SK-N-SH (cell line): ENCODE measurements at regions not wholly inside any gene's neighbourhood (a gene's known extent, or its start where the extent isn't known, plus 50 kb on each side); places are given as distances from the start of the nearest gene placed in this dataset.
A peak's percentile ranks its signal among the peaks of the same experiment; 100 is the strongest.

ENCODE experiments used
- CTCF ChIA-PET: fragments of 300-600, 350-600 bp; formaldehyde crosslinking; extraction: SDS; loops from one replicate; lab custom pipeline; 2021; lab: Yijun Ruan, JAX
- POLR2A ChIA-PET: fragments of 350-600 bp; sonication (Branson Sonifier 250); formaldehyde crosslinking; extraction: SDS; loops from one replicate; lab custom pipeline; 2020; ENCODE audit warnings: antibody characterized with exemption, inconsistent platforms; lab: Yijun Ruan, JAX
- DNase-seq: peaks from one replicate; pipeline ENCODE4 v3.0.0; 2012
- H2AFZ ChIP-seq: fragments of 200-600 bp; sonication (generic); 2 replicates; pipeline ENCODE4 v1.8.1; 2016; ENCODE audit warnings: antibody characterized with exemption, mild to moderate bottlenecking, low read depth
- H3F3A ChIP-seq: fragments of 200-600 bp; sonication (generic); replicated peaks from 2 replicates; pipeline ENCODE3; 2016; ENCODE audit warnings: antibody characterized with exemption, mild to moderate bottlenecking; ENCODE audit not compliant: insufficient read depth
- H3K27ac ChIP-seq, 2 experiments: fragments of 200-500 bp in 1 of 2; fragments of 200-600 bp in 1 of 2; sonication (Bioruptor generic) in 1 of 2; sonication (generic), shearing (Covaris generic) in 1 of 2; 2 replicates each; pipeline versions ENCODE4 v1.5.1 to v1.6.1; 2014 to 2016; ENCODE audit warnings: low read depth in 2 of 2, inconsistent platforms in 1 of 2, low read length in 1 of 2, mild to moderate bottlenecking in 1 of 2, mixed read lengths in 1 of 2
- H3K27me3 ChIP-seq: fragments of 200-600 bp; sonication (generic), shearing (Covaris generic); 2 replicates; pipeline ENCODE4 v1.6.1; 2016; ENCODE audit warnings: mixed run types; ENCODE audit not compliant: insufficient read depth
- H3K36me3 ChIP-seq, 2 experiments: fragments of 200-500 bp in 1 of 2; fragments of 200-600 bp in 1 of 2; sonication (Bioruptor generic) in 1 of 2; sonication (generic) in 1 of 2; replicated peaks in 1 of 2; 2 replicates each; pipeline versions ENCODE3 to v1.5.1; 2014 to 2016; ENCODE audit warnings: low read length in 1 of 2, mild to moderate bottlenecking in 1 of 2; ENCODE audit not compliant: insufficient read depth in 2 of 2, control insufficient read depth in 1 of 2
- H3K4me1 ChIP-seq, 2 experiments: fragments of 200-500 bp in 1 of 2; fragments of 200-600 bp in 1 of 2; sonication (Bioruptor generic) in 1 of 2; sonication (generic), shearing (Covaris generic) in 1 of 2; 2 replicates each; pipeline versions ENCODE4 v1.5.1 to v1.6.1; 2014 to 2016; ENCODE audit warnings: low read depth in 1 of 2, low read length in 1 of 2, mixed run types in 1 of 2; ENCODE audit not compliant: insufficient read depth in 2 of 2, control insufficient read depth in 1 of 2
- H3K4me2 ChIP-seq: fragments of 200-600 bp; sonication (generic), shearing (Covaris generic); 2 replicates; pipeline ENCODE4 v1.6.1; 2017; ENCODE audit warnings: mixed run types
- H3K4me3 ChIP-seq, 2 experiments: fragments of 200-500 bp in 1 of 2; fragments of 200-600 bp in 1 of 2; sonication (Bioruptor generic) in 1 of 2; sonication (generic), shearing (Covaris generic) in 1 of 2; 2 replicates each; pipeline versions ENCODE4 v1.5.1 to v1.8.1; 2014 to 2016; ENCODE audit warnings: low read depth in 2 of 2, inconsistent platforms in 1 of 2, low read length in 1 of 2, mild to moderate bottlenecking in 1 of 2, mixed read lengths in 1 of 2, moderate library complexity in 1 of 2
- H3K79me2 ChIP-seq: fragments of 200-600 bp; sonication (generic); 2 replicates; pipeline ENCODE4 v1.8.1; 2017; ENCODE audit warnings: mild to moderate bottlenecking; ENCODE audit not compliant: insufficient read depth
- H3K9ac ChIP-seq: fragments of 200-600 bp; sonication (generic); 2 replicates; pipeline ENCODE4 v1.6.1; 2017; ENCODE audit warnings: mixed run types
- H3K9me2 ChIP-seq: fragments of 200-600 bp; sonication (generic); 2 replicates; pipeline ENCODE4 v1.6.1; 2017; ENCODE audit warnings: mixed run types
- H3K9me3 ChIP-seq: fragments of 200-600 bp; sonication (generic); 2 replicates; pipeline ENCODE4 v1.6.1; 2017; ENCODE audit warnings: mixed run types, mild to moderate bottlenecking, moderate library complexity
- H4K20me1 ChIP-seq: fragments of 200-600 bp; sonication (generic); 2 replicates; pipeline ENCODE4 v1.6.1; 2017; ENCODE audit warnings: mild to moderate bottlenecking, mixed run types; ENCODE audit not compliant: insufficient read depth
- ELF1 ChIP-seq: IDR thresholded peaks from 2 replicates; pipeline ENCODE4 v1.4.0; 2012
- EP300 ChIP-seq, 2 experiments: IDR thresholded peaks; 2 replicates each; pipeline versions ENCODE4 v1.4.0 to v1.6.1; 2012; ENCODE audit warnings: borderline replicate concordance in 1 of 2, low read depth in 1 of 2, low read length in 1 of 2
- FOXJ3 ChIP-seq: sonication (generic); formaldehyde crosslinking; IDR thresholded peaks from 2 replicates; pipeline ENCODE4 v1.5.1; 2020; ENCODE audit warnings: mild to moderate bottlenecking, missing genetic modification reagents
- GABPA ChIP-seq: IDR thresholded peaks from 2 replicates; pipeline ENCODE4 v1.4.0; 2012; ENCODE audit warnings: low read depth, mild to moderate bottlenecking
- GATA2 ChIP-seq: sonication (generic); formaldehyde crosslinking; IDR thresholded peaks from 2 replicates; pipeline ENCODE4 v1.5.0; 2020; ENCODE audit warnings: mild to moderate bottlenecking, missing genetic modification reagents
- IRF3 ChIP-seq: fragments of 150-350 bp; IDR thresholded peaks from 2 replicates; pipeline ENCODE4 v1.6.1; 2016; ENCODE audit warnings: mild to moderate bottlenecking, low read depth, low read length
- JUND ChIP-seq: IDR thresholded peaks from 2 replicates; pipeline ENCODE4 v1.4.0; 2012
- MAX ChIP-seq: IDR thresholded peaks from 2 replicates; pipeline ENCODE4 v1.4.0; 2012; ENCODE audit warnings: low read depth
- MXI1 ChIP-seq: IDR thresholded peaks from 2 replicates; pipeline ENCODE4 v1.6.1; 2012; ENCODE audit warnings: mild to moderate bottlenecking, low read depth, low read length, improper control_type of control experiment
- NFIC ChIP-seq: IDR thresholded peaks from 2 replicates; pipeline ENCODE4 v1.4.0; 2012; ENCODE audit warnings: borderline replicate concordance
- RAD21 ChIP-seq: IDR thresholded peaks from 2 replicates; pipeline ENCODE4 v1.6.1; 2012; ENCODE audit warnings: mild to moderate bottlenecking, low read length
- RFX5 ChIP-seq: IDR thresholded peaks from 2 replicates; pipeline ENCODE4 v1.6.1; 2012; ENCODE audit warnings: mild to moderate bottlenecking, improper control_type of control experiment, low read length
- TCF12 ChIP-seq: IDR thresholded peaks from 2 replicates; pipeline ENCODE4 v1.4.0; 2012
- TEAD4 ChIP-seq: IDR thresholded peaks from 2 replicates; pipeline ENCODE4 v1.4.0; 2012; ENCODE audit warnings: mild to moderate bottlenecking, borderline replicate concordance; ENCODE audit not compliant: insufficient read depth
- YY1 ChIP-seq: IDR thresholded peaks from 2 replicates; pipeline ENCODE4 v1.4.0; 2012; ENCODE audit warnings: low read depth, mild to moderate bottlenecking
- ZBTB33 ChIP-seq: IDR thresholded peaks from 2 replicates; pipeline ENCODE4 v1.4.0; 2012; ENCODE audit warnings: low read depth, borderline replicate concordance
- WGBS: methylation state at CpG from one replicate; pipeline ENCODE4 v1.1.6; 2017; ENCODE audit warnings: low lambda C conversion rate; 5-methylcytosine and 5-hydroxymethylcytosine counted together
- TF ChIP-seq, protein P1 (sequence below): IDR thresholded peaks from 2 replicates; pipeline ENCODE4 v1.6.1; 2012; ENCODE audit warnings: mild to moderate bottlenecking, low read depth, low read length, moderate library complexity
- TF ChIP-seq, protein P2 (sequence below): IDR thresholded peaks from 2 replicates; pipeline ENCODE4 v1.4.0; 2012; ENCODE audit warnings: low read depth, borderline replicate concordance
- TF ChIP-seq, protein P3 (sequence below): fragments of 200-600 bp; sonication (generic); IDR thresholded peaks from 2 replicates; pipeline ENCODE4 v1.6.1; 2017; ENCODE audit warnings: antibody characterized with exemption, mild to moderate bottlenecking, moderate library complexity

DNA sequence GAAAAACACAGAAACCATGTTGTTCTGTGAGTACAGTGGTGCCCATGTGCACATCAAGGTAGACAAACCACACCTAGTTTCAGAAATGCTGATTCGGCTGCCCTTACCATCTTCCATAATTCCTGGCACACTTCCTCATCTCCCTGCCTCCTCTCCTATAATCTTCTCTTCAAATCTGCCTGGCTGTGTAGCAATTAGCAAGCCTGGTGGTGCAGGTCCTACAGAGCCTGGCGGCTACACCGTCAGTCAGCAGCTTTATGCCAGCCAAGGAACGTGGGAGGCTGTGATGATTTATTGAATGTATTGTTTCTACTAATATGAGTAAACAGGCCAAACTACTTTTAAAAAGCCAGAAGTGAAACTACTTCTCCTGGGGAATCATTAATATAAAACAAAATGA, 106.8 kb downstream of the SEMA6D start:
- Histone ChIP-seq H3F3A (no peaks in the 10 kb centered on the region), H3K27ac (no peak overlapping the region), H2AFZ (no peak overlapping the region), H3K4me1 (peaks cover 0 to 17% of the 10 kb centered on the region in 2 experiments; a peak in 2 of 4 replicates), H3K4me3 (no peak overlapping the region), H3K9me3 (no peaks in the 10 kb centered on the region), H3K9ac (no peak overlapping the region), H3K27me3 (no peaks in the 10 kb centered on the region), H3K9me2 (no peaks in the 10 kb centered on the region), H4K20me1 (no peaks in the 10 kb centered on the region), H3K4me2 (no peak overlapping the region), H3K36me3 (no peaks in the 10 kb centered on the region), H3K79me2 (no peaks in the 10 kb centered on the region)
- POLR2A ChIA-PET: no interaction called here
- 77% methylated on average over 4 of the region's 4 CpGs for WGBS
- TF ChIP-seq NFIC (no peak), JUND (no peak), GATA2 (peak; percentile 40; the same call in 1 of the 2 replicates)
- DNase-seq: no peak
- CTCF ChIA-PET: interaction anchor here (1.4 to 4.0 kb wide), 2 partner anchors 8 to 164 kb away, joined by 4 to 14 read pairs; no protein-coding TSS in a partner anchor

- Histone ChIP-seq H3K36me3 (no peaks in the 10 kb centered on the region), H3K4me2 (no peak overlapping the region), H3K4me1 (no peaks in the 10 kb centered on the region), H3K9me2 (no peaks in the 10 kb centered on the region), H3K9me3 (no peaks in the 10 kb centered on the region), H3K27ac (no peak overlapping the region), H3K9ac (no peak overlapping the region), H3K27me3 (no peaks in the 10 kb centered on the region), H2AFZ (no peak overlapping the region), H3K4me3 (no peak overlapping the region), H3K79me2 (no peaks in the 10 kb centered on the region), H4K20me1 (no peaks in the 10 kb centered on the region), H3F3A (no peaks in the 10 kb centered on the region)
- ChIA-PET CTCF (interaction anchor here (1.5 kb wide), 2 partner anchors 23 to 42 kb away, joined by 3 to 4 read pairs; no protein-coding TSS in a partner anchor), POLR2A (no interaction called here)
- 0% methylated on average over 1 of the region's 1 CpG for WGBS
- no peak for DNase-seq
- TF ChIP-seq YY1 (no peak), TEAD4 (no peak), EP300 (IDR thresholded peaks at IDR 0.05; ENCODE audit: borderline replicate concordance in 1 of 2, low read depth in 1 of 2, low read length in 1 of 2) (no peak), NFIC (no peak), RFX5 (no peak), IRF3 (no peak), GABPA (no peak), ZBTB33 (no peak), TCF12 (no peak), MXI1 (no peak), RAD21 (no peak), MAX (no peak), GATA2 (no peak), ELF1 (no peak), FOXJ3 (CRISPR knock-in tag) (no peak)
- TF ChIP-seq, protein P1, sequence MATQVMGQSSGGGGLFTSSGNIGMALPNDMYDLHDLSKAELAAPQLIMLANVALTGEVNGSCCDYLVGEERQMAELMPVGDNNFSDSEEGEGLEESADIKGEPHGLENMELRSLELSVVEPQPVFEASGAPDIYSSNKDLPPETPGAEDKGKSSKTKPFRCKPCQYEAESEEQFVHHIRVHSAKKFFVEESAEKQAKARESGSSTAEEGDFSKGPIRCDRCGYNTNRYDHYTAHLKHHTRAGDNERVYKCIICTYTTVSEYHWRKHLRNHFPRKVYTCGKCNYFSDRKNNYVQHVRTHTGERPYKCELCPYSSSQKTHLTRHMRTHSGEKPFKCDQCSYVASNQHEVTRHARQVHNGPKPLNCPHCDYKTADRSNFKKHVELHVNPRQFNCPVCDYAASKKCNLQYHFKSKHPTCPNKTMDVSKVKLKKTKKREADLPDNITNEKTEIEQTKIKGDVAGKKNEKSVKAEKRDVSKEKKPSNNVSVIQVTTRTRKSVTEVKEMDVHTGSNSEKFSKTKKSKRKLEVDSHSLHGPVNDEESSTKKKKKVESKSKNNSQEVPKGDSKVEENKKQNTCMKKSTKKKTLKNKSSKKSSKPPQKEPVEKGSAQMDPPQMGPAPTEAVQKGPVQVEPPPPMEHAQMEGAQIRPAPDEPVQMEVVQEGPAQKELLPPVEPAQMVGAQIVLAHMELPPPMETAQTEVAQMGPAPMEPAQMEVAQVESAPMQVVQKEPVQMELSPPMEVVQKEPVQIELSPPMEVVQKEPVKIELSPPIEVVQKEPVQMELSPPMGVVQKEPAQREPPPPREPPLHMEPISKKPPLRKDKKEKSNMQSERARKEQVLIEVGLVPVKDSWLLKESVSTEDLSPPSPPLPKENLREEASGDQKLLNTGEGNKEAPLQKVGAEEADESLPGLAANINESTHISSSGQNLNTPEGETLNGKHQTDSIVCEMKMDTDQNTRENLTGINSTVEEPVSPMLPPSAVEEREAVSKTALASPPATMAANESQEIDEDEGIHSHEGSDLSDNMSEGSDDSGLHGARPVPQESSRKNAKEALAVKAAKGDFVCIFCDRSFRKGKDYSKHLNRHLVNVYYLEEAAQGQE: no peak
- TF ChIP-seq, protein P2, sequence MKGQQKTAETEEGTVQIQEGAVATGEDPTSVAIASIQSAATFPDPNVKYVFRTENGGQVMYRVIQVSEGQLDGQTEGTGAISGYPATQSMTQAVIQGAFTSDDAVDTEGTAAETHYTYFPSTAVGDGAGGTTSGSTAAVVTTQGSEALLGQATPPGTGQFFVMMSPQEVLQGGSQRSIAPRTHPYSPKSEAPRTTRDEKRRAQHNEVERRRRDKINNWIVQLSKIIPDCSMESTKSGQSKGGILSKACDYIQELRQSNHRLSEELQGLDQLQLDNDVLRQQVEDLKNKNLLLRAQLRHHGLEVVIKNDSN: no peak
- TF ChIP-seq, protein P3, sequence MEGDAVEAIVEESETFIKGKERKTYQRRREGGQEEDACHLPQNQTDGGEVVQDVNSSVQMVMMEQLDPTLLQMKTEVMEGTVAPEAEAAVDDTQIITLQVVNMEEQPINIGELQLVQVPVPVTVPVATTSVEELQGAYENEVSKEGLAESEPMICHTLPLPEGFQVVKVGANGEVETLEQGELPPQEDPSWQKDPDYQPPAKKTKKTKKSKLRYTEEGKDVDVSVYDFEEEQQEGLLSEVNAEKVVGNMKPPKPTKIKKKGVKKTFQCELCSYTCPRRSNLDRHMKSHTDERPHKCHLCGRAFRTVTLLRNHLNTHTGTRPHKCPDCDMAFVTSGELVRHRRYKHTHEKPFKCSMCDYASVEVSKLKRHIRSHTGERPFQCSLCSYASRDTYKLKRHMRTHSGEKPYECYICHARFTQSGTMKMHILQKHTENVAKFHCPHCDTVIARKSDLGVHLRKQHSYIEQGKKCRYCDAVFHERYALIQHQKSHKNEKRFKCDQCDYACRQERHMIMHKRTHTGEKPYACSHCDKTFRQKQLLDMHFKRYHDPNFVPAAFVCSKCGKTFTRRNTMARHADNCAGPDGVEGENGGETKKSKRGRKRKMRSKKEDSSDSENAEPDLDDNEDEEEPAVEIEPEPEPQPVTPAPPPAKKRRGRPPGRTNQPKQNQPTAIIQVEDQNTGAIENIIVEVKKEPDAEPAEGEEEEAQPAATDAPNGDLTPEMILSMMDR: no peak
These were observed 112.4 kb downstream of the SEMA6D start for GRCh38 chr15:47829667-47830066.
